HEK293T (cell line): ENCODE measurements at regions not wholly inside any gene's neighbourhood (a gene's known extent, or its start where the extent isn't known, plus 50 kb on each side); places are given as distances from the start of the nearest gene placed in this dataset.

Experiments used
- CTCF ChIA-PET: fragments of 350-600 bp; formaldehyde crosslinking; extraction: SDS; loops from one replicate; lab custom pipeline; 2021; ENCODE audit warnings: antibody characterized with exemption, inconsistent platforms; lab: Yijun Ruan, JAX
- POLR2A ChIA-PET: fragments of 350-600 bp; formaldehyde crosslinking; extraction: SDS; loops from one replicate; lab custom pipeline; 2020; ENCODE audit warnings: antibody characterized with exemption, inconsistent platforms; lab: Yijun Ruan, JAX
- DNase-seq: peaks from one replicate; pipeline ENCODE4 v3.0.0; 2012; ENCODE audit warnings: mixed read lengths; ENCODE audit errors: extremely low spot score
- ARNT ChIP-seq: fragments of 450-650 bp; IDR thresholded peaks from 2 replicates; pipeline ENCODE4 v1.6.1; 2017; ENCODE audit warnings: mild to moderate bottlenecking
- BHLHE40 ChIP-seq: fragments of 450-650 bp; IDR thresholded peaks from 2 replicates; pipeline ENCODE4 v1.6.1; 2016; ENCODE audit warnings: mild to moderate bottlenecking, moderate library complexity, borderline replicate concordance
- CTBP1 ChIP-seq: fragments of 450-650 bp; IDR thresholded peaks from 2 replicates; pipeline ENCODE4 v1.6.1; 2016; ENCODE audit warnings: borderline replicate concordance
- ELF4 ChIP-seq: fragments of 450-650 bp; IDR thresholded peaks from 2 replicates; pipeline ENCODE4 v1.6.1; 2017; ENCODE audit warnings: antibody characterized with exemption
- FOXA1 ChIP-seq: fragments of 450-650 bp; IDR thresholded peaks from 2 replicates; pipeline ENCODE4 v1.6.1; 2016; ENCODE audit warnings: mild to moderate bottlenecking
- FOXK2 ChIP-seq: fragments of 450-650 bp; IDR thresholded peaks from 2 replicates; pipeline ENCODE4 v1.6.1; 2016; ENCODE audit warnings: mild to moderate bottlenecking
- FOXM1 ChIP-seq: fragments of 450-650 bp; IDR thresholded peaks from 2 replicates; pipeline ENCODE4 v1.6.1; 2017; ENCODE audit warnings: mild to moderate bottlenecking, borderline replicate concordance
- HDGF ChIP-seq: fragments of 450-650 bp; IDR thresholded peaks from 2 replicates; pipeline ENCODE4 v1.6.1; 2017; ENCODE audit warnings: antibody characterized with exemption, borderline replicate concordance
- L3MBTL2 ChIP-seq: fragments of 450-650 bp; conservative IDR thresholded peaks from 2 replicates; pipeline ENCODE4 v1.6.1; 2016; ENCODE audit warnings: mild to moderate bottlenecking
- LEF1 ChIP-seq: fragments of 450-650 bp; IDR thresholded peaks from 2 replicates; pipeline ENCODE4 v1.6.1; 2017; ENCODE audit warnings: mild to moderate bottlenecking, borderline replicate concordance
- NFRKB ChIP-seq: fragments of 450-650 bp; IDR thresholded peaks from 2 replicates; pipeline ENCODE4 v1.6.1; 2016; ENCODE audit warnings: mild to moderate bottlenecking, moderate library complexity
- PKNOX1 ChIP-seq: fragments of 450-650 bp; IDR thresholded peaks from 2 replicates; pipeline ENCODE4 v1.6.1; 2016
- SP1 ChIP-seq: fragments of 450-650 bp; IDR thresholded peaks from 2 replicates; pipeline ENCODE4 v1.6.1; 2017
- SUZ12 ChIP-seq: fragments of 450-650 bp; IDR thresholded peaks from 2 replicates; pipeline ENCODE4 v1.6.1; 2016; ENCODE audit warnings: mild to moderate bottlenecking
- TARDBP ChIP-seq: fragments of 450-650 bp; IDR thresholded peaks from 2 replicates; pipeline ENCODE4 v1.6.1; 2016
- ZNF384 ChIP-seq: fragments of 450-650 bp; IDR thresholded peaks from 2 replicates; pipeline ENCODE4 v1.6.1; 2016

GRCh38 chr1:229717786-229718576 lies 91.9 kb downstream of the URB2 start:
- no peak for DNase-seq
- CTCF ChIA-PET, result interaction anchor here (0.6 kb wide), 1 partner anchor 47 kb away, joined by 11 read pairs; no protein-coding TSS in a partner anchor
- TF ChIP-seq LEF1 (no peak), FOXM1 (no peak), BHLHE40 (no peak), ARNT (no peak), FOXA1 (no peak), SP1 (no peak), HDGF (no peak), FOXK2 (no peak), ELF4 (no peak), PKNOX1 (no peak), L3MBTL2 (no peak), SUZ12 (no peak), NFRKB (no peak), ZNF384 (no peak), CTBP1 (no peak), TARDBP (no peak)

GRCh38 chr1:229726061-229726460 lies 100.0 kb downstream of the URB2 start:
- TF ChIP-seq ZNF384, result no peak
- no peak for TF ChIP-seq FOXK2
- TF ChIP-seq PKNOX1, result no peak
- no peak for TF ChIP-seq SUZ12
- TF ChIP-seq SP1, result no peak
- TF ChIP-seq ARNT, result no peak
- no peak for TF ChIP-seq CTBP1
- TF ChIP-seq NFRKB, result no peak
- TF ChIP-seq FOXM1, result no peak
- TF ChIP-seq FOXA1, result no peak
- no peak for TF ChIP-seq LEF1
- TF ChIP-seq BHLHE40, result no peak
- TF ChIP-seq TARDBP, result no peak
- CTCF ChIA-PET, result interaction anchor here (0.6 kb wide), 1 partner anchor 455 kb away, joined by 3 read pairs; no protein-coding TSS in a partner anchor
- POLR2A ChIA-PET, result no interaction called here
- no peak for DNase-seq

More at GRCh38 chr1:229717786-229718576, 91.9 kb downstream of the URB2 start:
- POLR2A ChIA-PET, result interaction anchor here (0.9 kb wide), 1 partner anchor 210 kb away, joined by 3 read pairs; no protein-coding TSS in a partner anchor

GRCh38 chr1:229729916-229730315 lies 103.9 kb downstream of the URB2 start:
- no peak for TF ChIP-seq LEF1
- TF ChIP-seq ARNT, result no peak
- no peak for TF ChIP-seq HDGF
- no peak for TF ChIP-seq FOXA1
- no peak for TF ChIP-seq L3MBTL2
- TF ChIP-seq SUZ12, result no peak
- no peak for TF ChIP-seq FOXM1
- no peak for TF ChIP-seq CTBP1
- no peak for TF ChIP-seq FOXK2
- no peak for TF ChIP-seq BHLHE40
- TF ChIP-seq TARDBP, result no peak
- no peak for TF ChIP-seq SP1
- TF ChIP-seq PKNOX1, result no peak
- no peak for TF ChIP-seq ZNF384
- ChIA-PET POLR2A (no interaction called here), CTCF (no interaction called here)
- no peak for DNase-seq

- ChIA-PET POLR2A (no interaction called here), CTCF (no interaction called here)
- DNase-seq, result no peak
- TF ChIP-seq BHLHE40 (no peak), LEF1 (no peak), ZNF384 (no peak), SP1 (no peak), L3MBTL2 (no peak), NFRKB (no peak), CTBP1 (no peak), PKNOX1 (no peak), FOXM1 (no peak), TARDBP (no peak), SUZ12 (no peak), HDGF (no peak), ELF4 (no peak), FOXK2 (no peak), FOXA1 (no peak), ARNT (no peak)
These were observed 104.5 kb downstream of the URB2 start for GRCh38 chr1:229730573-229730972.

- no peak for TF ChIP-seq FOXM1
- TF ChIP-seq TARDBP, result no peak
- no peak for TF ChIP-seq HDGF
- no peak for TF ChIP-seq SUZ12
- no peak for TF ChIP-seq LEF1
- no peak for TF ChIP-seq CTBP1
- TF ChIP-seq ARNT, result no peak
- TF ChIP-seq PKNOX1, result no peak
- TF ChIP-seq ELF4, result no peak
- TF ChIP-seq FOXK2, result no peak
- TF ChIP-seq ZNF384, result no peak
- TF ChIP-seq SP1, result no peak
- no peak for TF ChIP-seq BHLHE40
- no peak for TF ChIP-seq L3MBTL2
- no peak for TF ChIP-seq NFRKB
- no peak for TF ChIP-seq FOXA1
- ChIA-PET POLR2A (interaction anchor here (0.5 kb wide), 1 partner anchor 16 kb away, joined by 3 read pairs; no protein-coding TSS in a partner anchor), CTCF (no interaction called here)
- DNase-seq, result no peak
These were observed 106.0 kb downstream of the URB2 start for GRCh38 chr1:229732061-229732460.
